Mesendoderm (in vitro differentiated cells): ENCODE measurements at regions not wholly inside any gene's neighbourhood (a gene's known extent, or its start where the extent isn't known, plus 50 kb on each side); places are given as distances from the start of the nearest gene placed in this dataset.

Experiments
- DNase-seq: peaks from one replicate; pipeline ENCODE4 v3.0.0; 2013
- H2AK5ac ChIP-seq: 2 replicates; pipeline ENCODE4 v1.6.1; 2013; ENCODE audit warnings: low read length, inconsistent platforms
- H2BK120ac ChIP-seq: 2 replicates; pipeline ENCODE4 v1.6.1; 2013; ENCODE audit warnings: low read depth, mild to moderate bottlenecking, low read length, moderate library complexity, mixed read lengths
- H2BK15ac ChIP-seq: replicated peaks from 2 replicates; pipeline ENCODE4 v1.6.1; 2013; ENCODE audit warnings: low read depth, mild to moderate bottlenecking, moderate library complexity
- H2BK5ac ChIP-seq: 2 replicates; pipeline ENCODE4 v1.6.1; 2013; ENCODE audit warnings: low read length, inconsistent platforms
- H3K18ac ChIP-seq: 2 replicates; pipeline ENCODE4 v1.6.1; 2013; ENCODE audit warnings: mild to moderate bottlenecking, low read length, mixed read lengths
- H3K23ac ChIP-seq: one replicate; pipeline ENCODE4 v1.6.1; 2013; ENCODE audit warnings: low read length
- H3K27ac ChIP-seq: 2 replicates; pipeline ENCODE4 v1.5.1; 2013; ENCODE audit warnings: low read depth, mild to moderate bottlenecking, inconsistent platforms, low read length, moderate library complexity
- H3K27me3 ChIP-seq: 2 replicates; pipeline ENCODE4 v1.6.1; 2013; ENCODE audit warnings: low read length, control low read depth, mild to moderate bottlenecking, inconsistent platforms; ENCODE audit not compliant: insufficient read depth, poor library complexity
- H3K36me3 ChIP-seq: 2 replicates; pipeline ENCODE4 v1.6.1; 2013; ENCODE audit warnings: low read length, inconsistent platforms; ENCODE audit not compliant: control insufficient read depth, insufficient read depth
- H3K4ac ChIP-seq: one replicate; pipeline ENCODE4 v1.6.1; 2013; ENCODE audit warnings: low read depth, mild to moderate bottlenecking, low read length, moderate library complexity
- H3K4me1 ChIP-seq: 2 replicates; pipeline ENCODE4 v1.6.1; 2013; ENCODE audit warnings: low read depth, low read length, inconsistent platforms; ENCODE audit not compliant: control insufficient read depth
- H3K4me2 ChIP-seq: 2 replicates; pipeline ENCODE4 v1.6.1; 2013; ENCODE audit warnings: low read length
- H3K4me3 ChIP-seq: 2 replicates; pipeline ENCODE4 v1.5.1; 2013; ENCODE audit warnings: mild to moderate bottlenecking, low read length
- H3K56ac ChIP-seq: one replicate; pipeline ENCODE4 v1.6.1; 2013; ENCODE audit warnings: low read length
- H3K79me1 ChIP-seq: 2 replicates; pipeline ENCODE4 v1.6.1; 2013; ENCODE audit warnings: low read length, inconsistent platforms
- H3K79me2 ChIP-seq: 2 replicates; pipeline ENCODE4 v1.6.1; 2013; ENCODE audit warnings: mild to moderate bottlenecking, low read length; ENCODE audit not compliant: control insufficient read depth, insufficient read depth
- H3K9ac ChIP-seq: 2 replicates; pipeline ENCODE4 v1.6.1; 2013; ENCODE audit warnings: low read length, inconsistent platforms
- H4K5ac ChIP-seq: one replicate; pipeline ENCODE4 v1.6.1; 2013; ENCODE audit warnings: low read length
- H4K8ac ChIP-seq: one replicate; pipeline ENCODE4 v1.6.1; 2013; ENCODE audit warnings: low read depth, mild to moderate bottlenecking, control low read depth, low read length, moderate library complexity
- WGBS: extraction: QIAGEN DNeasy Blood & Tissue Kit; methylation state at CpG from one replicate; pipeline ENCODE4 v1.1.7; 2013; ENCODE audit warnings: low lambda C conversion rate, missing lambda C conversion rate; ENCODE audit not compliant: insufficient coverage; ENCODE audit errors: extremely low coverage; 5-methylcytosine and 5-hydroxymethylcytosine counted together

GRCh38 chr5:173832386-173832785 lies 55.8 kb upstream of the CPEB4 start:
- H2BK120ac ChIP-seq: no peak overlapping the region
- no peak overlapping the region for H2BK5ac ChIP-seq
- H3K4ac ChIP-seq: no peak overlapping the region
- H3K4me3 ChIP-seq: no peak overlapping the region
- H4K8ac ChIP-seq: no peak overlapping the region
- no peaks in the 10 kb centered on the region for H3K79me2 ChIP-seq
- H3K56ac ChIP-seq: no peak overlapping the region
- H3K4me1 ChIP-seq: peaks cover 8% of the 10 kb centered on the region
- no CpG with 5 or more reads among the region's 7 CpGs for WGBS
- no peak overlapping the region for H3K9ac ChIP-seq
- H3K4me2 ChIP-seq: no peak overlapping the region
- no peak overlapping the region for H2BK15ac ChIP-seq
- no peak for DNase-seq
- no peak overlapping the region for H4K5ac ChIP-seq
- H2AK5ac ChIP-seq: no peak overlapping the region
- H3K18ac ChIP-seq: no peak overlapping the region
- no peaks in the 10 kb centered on the region for H3K36me3 ChIP-seq
- no peak overlapping the region for H3K23ac ChIP-seq
- no peak overlapping the region for H3K27ac ChIP-seq
- no peaks in the 10 kb centered on the region for H3K27me3 ChIP-seq
- no peaks in the 10 kb centered on the region for H3K79me1 ChIP-seq

DNA sequence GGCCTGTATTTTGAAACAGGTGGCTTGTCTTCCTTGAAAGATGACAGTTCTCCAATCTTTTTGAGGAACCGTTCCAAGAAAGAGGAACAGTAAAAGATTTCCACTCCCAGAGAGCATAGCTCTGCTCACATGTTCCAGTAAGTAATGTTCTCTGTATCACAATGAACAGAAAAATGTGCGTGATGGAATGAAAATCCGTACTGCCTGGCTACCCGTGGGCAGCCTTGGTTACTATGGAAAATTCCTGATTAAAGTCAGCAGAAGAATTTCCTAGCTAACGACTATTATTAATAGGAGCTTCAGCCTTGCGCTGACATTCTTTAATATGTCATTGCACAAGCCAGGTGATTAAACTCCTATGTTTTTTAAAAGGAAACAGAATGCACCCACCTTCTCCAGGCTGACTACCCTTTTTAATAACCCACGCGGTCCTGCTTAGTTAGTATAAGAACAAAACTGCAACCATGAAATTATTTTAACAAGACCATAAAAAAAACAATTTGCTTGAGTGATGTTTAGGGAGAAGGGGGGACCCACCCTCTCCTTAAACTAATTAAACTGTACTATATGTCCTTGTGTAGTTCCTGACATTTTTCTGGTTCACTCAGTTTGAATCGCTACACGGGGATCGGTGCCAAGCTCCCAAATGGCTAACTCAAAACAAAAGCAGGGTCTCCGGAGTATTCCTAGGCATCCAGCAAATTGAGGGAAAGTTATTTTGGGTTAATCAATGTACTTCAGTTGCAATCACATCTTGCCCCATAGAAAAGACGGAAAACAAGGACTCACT lies 54.8 kb upstream of the CPEB4 start:
- no CpG with 5 or more reads among the region's 13 CpGs for WGBS

GRCh38 chr5:173834071-173834771 lies 53.9 kb upstream of the CPEB4 start:
- Histone ChIP-seq H3K27ac (no peak overlapping the region), H2BK120ac (no peak overlapping the region), H3K9ac (no peak overlapping the region), H3K36me3 (no peaks in the 10 kb centered on the region), H3K4me3 (no peak overlapping the region), H2AK5ac (no peak overlapping the region), H2BK15ac (no peak overlapping the region), H3K79me2 (no peaks in the 10 kb centered on the region), H3K79me1 (no peaks in the 10 kb centered on the region), H3K4ac (no peak overlapping the region), H3K56ac (no peak overlapping the region), H2BK5ac (no peak overlapping the region), H3K18ac (no peak overlapping the region), H3K27me3 (no peaks in the 10 kb centered on the region), H3K23ac (no peak overlapping the region), H4K8ac (no peak overlapping the region), H3K4me2 (no peak overlapping the region), H4K5ac (no peak overlapping the region), H3K4me1 (peaks cover 8% of the 10 kb centered on the region)
- DNase-seq: no peak
- WGBS: no CpG with 5 or more reads among the region's 7 CpGs

More for the DNA sequence above, 54.8 kb upstream of the CPEB4 start:
- no peaks in the 10 kb centered on the region for H3K79me1 ChIP-seq
- peaks cover 8% of the 10 kb centered on the region for H3K4me1 ChIP-seq
- no peak overlapping the region for H3K4me2 ChIP-seq
- H2BK15ac ChIP-seq: no peak overlapping the region
- H3K27ac ChIP-seq: no peak overlapping the region
- H3K4me3 ChIP-seq: no peak overlapping the region
- H4K5ac ChIP-seq: no peak overlapping the region
- H3K23ac ChIP-seq: no peak overlapping the region
- DNase-seq: no peak
- H3K18ac ChIP-seq: no peak overlapping the region
- no peak overlapping the region for H3K9ac ChIP-seq
- H4K8ac ChIP-seq: no peak overlapping the region
- no peaks in the 10 kb centered on the region for H3K36me3 ChIP-seq
- H3K56ac ChIP-seq: no peak overlapping the region
- no peaks in the 10 kb centered on the region for H3K79me2 ChIP-seq
- no peak overlapping the region for H3K4ac ChIP-seq
- no peak overlapping the region for H2BK5ac ChIP-seq
- no peak overlapping the region for H2BK120ac ChIP-seq
- no peak overlapping the region for H2AK5ac ChIP-seq
- H3K27me3 ChIP-seq: no peaks in the 10 kb centered on the region

- no peak overlapping the region for H3K23ac ChIP-seq
- no peak overlapping the region for H2BK120ac ChIP-seq
- no CpG with 5 or more reads among the region's 3 CpGs for WGBS
- H3K9ac ChIP-seq: no peak overlapping the region
- H3K4ac ChIP-seq: no peak overlapping the region
- no peaks in the 10 kb centered on the region for H3K27me3 ChIP-seq
- H4K8ac ChIP-seq: no peak overlapping the region
- peak overlapping the region; percentile 39 for H2AK5ac ChIP-seq
- H3K36me3 ChIP-seq: no peaks in the 10 kb centered on the region
- H3K18ac ChIP-seq: no peak overlapping the region
- H3K27ac ChIP-seq: no peak overlapping the region
- H3K4me2 ChIP-seq: no peak overlapping the region
- no peaks in the 10 kb centered on the region for H3K79me1 ChIP-seq
- peak overlapping the region; percentile 62 for H3K56ac ChIP-seq
- H4K5ac ChIP-seq: no peak overlapping the region
- no peak overlapping the region for H3K4me3 ChIP-seq
- no peak overlapping the region for H2BK5ac ChIP-seq
- no peak overlapping the region for H2BK15ac ChIP-seq
- H3K4me1 ChIP-seq: peaks cover 12% of the 10 kb centered on the region
- no peak for DNase-seq
- H3K79me2 ChIP-seq: no peaks in the 10 kb centered on the region
Measured at GRCh38 chr5:173835131-173835530, 53.0 kb upstream of the CPEB4 start.

DNA sequence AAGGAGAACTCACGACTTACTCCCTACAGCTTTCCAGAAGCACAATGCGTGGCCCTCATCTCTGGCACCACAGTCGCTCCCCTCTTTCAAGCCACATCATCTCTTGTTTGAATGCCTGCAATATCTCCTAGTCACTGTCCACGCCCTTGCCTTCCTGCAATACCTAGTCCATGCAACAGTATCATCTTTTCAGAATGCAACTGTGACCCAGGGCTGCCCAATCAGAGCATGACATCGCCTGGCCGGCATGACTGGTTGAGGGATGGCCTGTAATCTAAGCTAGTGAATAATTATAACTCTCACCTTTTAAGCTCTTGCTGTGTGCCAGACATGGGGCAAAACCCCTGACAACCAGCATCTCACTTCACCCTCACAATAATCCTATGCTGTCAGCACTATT lies 52.5 kb upstream of the CPEB4 start:
- H3K36me3 ChIP-seq: no peaks in the 10 kb centered on the region

More for the DNA sequence above, 52.5 kb upstream of the CPEB4 start:
- no peak overlapping the region for H3K27ac ChIP-seq
- H2BK5ac ChIP-seq: no peak overlapping the region
- H3K9ac ChIP-seq: no peak overlapping the region
- H3K4me2 ChIP-seq: no peak overlapping the region
- DNase-seq: no peak
- no peak overlapping the region for H4K8ac ChIP-seq
- H3K4me1 ChIP-seq: peaks cover 12% of the 10 kb centered on the region
- H3K4ac ChIP-seq: no peak overlapping the region
- H3K4me3 ChIP-seq: no peak overlapping the region
- peak overlapping the region; percentile 62 for H3K56ac ChIP-seq
- H2AK5ac ChIP-seq: peak overlapping the region; percentile 39
- no peak overlapping the region for H3K23ac ChIP-seq
- H2BK120ac ChIP-seq: no peak overlapping the region
- H2BK15ac ChIP-seq: no peak overlapping the region
- H3K18ac ChIP-seq: no peak overlapping the region
- H3K27me3 ChIP-seq: no peaks in the 10 kb centered on the region
- no peaks in the 10 kb centered on the region for H3K79me1 ChIP-seq
- H4K5ac ChIP-seq: no peak overlapping the region
- H3K79me2 ChIP-seq: no peaks in the 10 kb centered on the region
- WGBS: no CpG with 5 or more reads among the region's 6 CpGs
